Endothelial cell of umbilical vein (primary cell): ENCODE measurements at regions not wholly inside any gene's neighbourhood (a gene's known extent, or its start where the extent isn't known, plus 50 kb on each side); places are given as distances from the start of the nearest gene placed in this dataset.

Experiments used
- BruUV-seq: library from RNA; stranded (reverse); fragments of 400-500 nt; replicated peaks from 2 replicates; lab custom pipeline; 2021; lab: Mats Ljungman, UMichigan
- CTCF ChIA-PET: fragments of 300-600, 350-600 bp; sonication (Branson Sonifier 250); formaldehyde crosslinking; loops from one replicate; lab custom pipeline; 2021; ENCODE audit warnings: antibody characterized with exemption, inconsistent platforms; lab: Charles Lee
- POLR2A ChIA-PET: fragments of 300-600, 350-600 bp; sonication (Branson Sonifier 250); formaldehyde crosslinking; loops from one replicate; lab custom pipeline; 2021; ENCODE audit warnings: antibody characterized with exemption, inconsistent platforms; lab: Charles Lee
- DNase-seq: peaks from one replicate; pipeline ENCODE4 v3.0.0-alpha.2; 2011; ENCODE audit warnings: low read depth, low spot score
- FAIRE-seq: peaks from 2 replicates; lab custom pipeline; 2011; peaks lifted over from hg19 to GRCh38; lab: Jason Lieb, UNC
- H2AFZ ChIP-seq: 2 replicates; pipeline ENCODE4 v1.6.0; 2012; ENCODE audit warnings: low read depth, low read length, control low read depth, inconsistent platforms
- H3K27ac ChIP-seq: 2 replicates; pipeline ENCODE4 v1.5.1; 2011; ENCODE audit warnings: low read depth, mild to moderate bottlenecking, control low read depth, low read length, moderate library complexity; ENCODE audit not compliant: insufficient read depth
- H3K27me3 ChIP-seq, 2 experiments: 2 replicates each; pipeline versions ENCODE4 v1.6.0 to v1.6.1; 2011; ENCODE audit warnings: low read length in 2 of 2, mixed read lengths in 1 of 2; ENCODE audit not compliant: control insufficient read depth in 2 of 2, insufficient read depth in 2 of 2
- H3K36me3 ChIP-seq, 2 experiments: 2 replicates in 1 of 2; 3 replicates in 1 of 2; pipeline ENCODE4 v1.5.1; 2011; ENCODE audit warnings: low read length in 2 of 2, mild to moderate bottlenecking in 1 of 2, moderate library complexity in 1 of 2; ENCODE audit not compliant: control insufficient read depth in 2 of 2, insufficient read depth in 2 of 2; ENCODE audit errors: extremely low read depth in 1 of 2
- H3K4me1 ChIP-seq: 3 replicates; pipeline ENCODE4 v1.5.1; 2011; ENCODE audit warnings: mild to moderate bottlenecking, low read length; ENCODE audit not compliant: control insufficient read depth, insufficient read depth; ENCODE audit errors: extremely low read depth
- H3K4me2 ChIP-seq: 2 replicates; pipeline ENCODE4 v1.6.1; 2011; ENCODE audit warnings: low read length, control low read depth, mixed read lengths; ENCODE audit not compliant: insufficient read depth
- H3K4me3 ChIP-seq, 3 experiments: fragments of 200-600 bp in 1 of 3; sonication (generic), shearing (Covaris generic) in 1 of 3; replicated peaks in 1 of 3; 2 replicates each; pipeline ENCODE4 v1.5.1; 2011 to 2016; ENCODE audit warnings: control low read depth in 3 of 3, low read length in 3 of 3, mild to moderate bottlenecking in 2 of 3, inconsistent platforms in 1 of 3, low read depth in 1 of 3, moderate library complexity in 1 of 3; ENCODE audit not compliant: insufficient read depth in 1 of 3
- H3K79me2 ChIP-seq: 2 replicates; pipeline ENCODE4 v1.6.0; 2012; ENCODE audit warnings: low read length, inconsistent platforms; ENCODE audit not compliant: control insufficient read depth, insufficient read depth
- H3K9ac ChIP-seq: replicated peaks from 2 replicates; pipeline ENCODE3; 2011; ENCODE audit warnings: low read length, control low read depth; ENCODE audit not compliant: insufficient read depth; ENCODE audit errors: extremely low read depth
- H3K9me1 ChIP-seq: replicated peaks from 3 replicates; pipeline ENCODE4 v1.6.0; 2011; ENCODE audit warnings: mild to moderate bottlenecking, low read length; ENCODE audit not compliant: control insufficient read depth, insufficient read depth; ENCODE audit errors: extremely low read depth
- H3K9me3 ChIP-seq: replicated peaks from 2 replicates; pipeline ENCODE4 v1.5.1; 2012; ENCODE audit warnings: low read length, inconsistent platforms; ENCODE audit not compliant: control insufficient read depth, insufficient read depth
- H4K20me1 ChIP-seq: replicated peaks from 2 replicates; pipeline ENCODE3; 2011; ENCODE audit warnings: mild to moderate bottlenecking, low read length; ENCODE audit not compliant: control insufficient read depth, insufficient read depth; ENCODE audit errors: extremely low read depth
- CTCF ChIP-seq, 2 donors: IDR thresholded peaks; 1 replicate in 1 of 2; 2 replicates in 1 of 2; pipeline ENCODE4 v1.5.1; 2011; ENCODE audit warnings: low read length in 2 of 2, mild to moderate bottlenecking in 2 of 2, moderate library complexity in 2 of 2, control low read depth in 1 of 2, inconsistent platforms in 1 of 2, low read depth in 1 of 2; ENCODE audit not compliant: insufficient read depth in 1 of 2; ENCODE audit errors: extremely low read depth in 1 of 2
- EZH2 ChIP-seq: IDR thresholded peaks from 2 replicates; pipeline ENCODE4 v1.6.1; 2012; ENCODE audit warnings: borderline replicate concordance, low read depth, mild to moderate bottlenecking, moderate library complexity, low read length, inconsistent platforms; ENCODE audit not compliant: severe bottlenecking
- FOS ChIP-seq: IDR thresholded peaks from 2 replicates; pipeline ENCODE4 v1.6.1; 2011; ENCODE audit warnings: mild to moderate bottlenecking, low read length, moderate library complexity, borderline replicate concordance; ENCODE audit not compliant: insufficient read depth
- MAX ChIP-seq: IDR thresholded peaks from 2 replicates; pipeline ENCODE4 v1.6.1; 2011; ENCODE audit not compliant: insufficient read depth, insufficient read length
- MYC ChIP-seq: IDR thresholded peaks from one replicate; pipeline ENCODE4 v1.6.1; 2011; ENCODE audit warnings: mild to moderate bottlenecking, low read depth, low read length
- POLR2A ChIP-seq: IDR thresholded peaks from 2 replicates; pipeline ENCODE4 v1.6.1; 2012; ENCODE audit warnings: low read depth, mild to moderate bottlenecking, control low read depth, low read length
- dilution Hi-C: fragments of 300-500 bp; cut with MboI; formaldehyde crosslinking; loops from one replicate; pipeline ENCODE4 v1.15.0; 2019; ENCODE audit warnings: low sequenced_read_pairs; ENCODE audit not compliant: extremely low pct_ligation_motif_present
- intact Hi-C: fragments of 100-400 bp; cut with micrococcal nuclease; formaldehyde crosslinking; loops from one replicate; pipeline ENCODE4 v1.10.0; 2022

- H3K4me2 ChIP-seq: no peak overlapping the region
- dilution Hi-C loops (no loop called here), intact Hi-C loops (no loop called here)
- H3K9ac ChIP-seq: no peak overlapping the region
- no peaks in the 10 kb centered on the region for H4K20me1 ChIP-seq
- H3K4me1 ChIP-seq: no peaks in the 10 kb centered on the region
- no peak for TF ChIP-seq FOS
- no peak for TF ChIP-seq EZH2
- H3K27me3 ChIP-seq: no peaks in the 10 kb centered on the region
- POLR2A ChIA-PET: no interaction called here
- no peak overlapping the region for H3K4me3 ChIP-seq
- H3K36me3 ChIP-seq: no peaks in the 10 kb centered on the region
- H3K27ac ChIP-seq: no peak overlapping the region
- peaks cover 5% of the 10 kb centered on the region for H3K9me3 ChIP-seq
- no peaks in the 10 kb centered on the region for H3K9me1 ChIP-seq
- H3K79me2 ChIP-seq: no peaks in the 10 kb centered on the region
- BruUV-seq: no TSS peak
- no peak overlapping the region for H2AFZ ChIP-seq
- CTCF ChIA-PET: no interaction called here
- DNase-seq: no peak
- FAIRE-seq: no peak
Observed at GRCh38 chr14:48857366-48857765, 728.8 kb downstream of the RPS29 start.

- FAIRE-seq: no peak
- no peak for TF ChIP-seq EZH2
- no peak for TF ChIP-seq FOS
- no peak for TF ChIP-seq MAX
- TF ChIP-seq MYC: no peak
- TF ChIP-seq CTCF (IDR thresholded peaks at IDR 0.05; ENCODE audit: extremely low read depth in 1 of 2, insufficient read depth in 1 of 2, low read depth in 1 of 2, low read length in 2 of 2): no peak
- TF ChIP-seq POLR2A: no peak
Observed at GRCh38 chr14:48853159-48853558, 733.0 kb downstream of the RPS29 start.

More at GRCh38 chr14:48853159-48853558, 733.0 kb downstream of the RPS29 start:
- no peaks in the 10 kb centered on the region for H3K36me3 ChIP-seq
- intact Hi-C loops (no loop called here), dilution Hi-C loops (no loop called here)
- no peaks in the 10 kb centered on the region for H3K9me1 ChIP-seq
- ChIA-PET CTCF (no interaction called here), POLR2A (no interaction called here)
- no peak for DNase-seq
- H3K27me3 ChIP-seq: no peaks in the 10 kb centered on the region
- no peak overlapping the region for H3K4me2 ChIP-seq
- no peaks in the 10 kb centered on the region for H3K79me2 ChIP-seq
- H2AFZ ChIP-seq: no peak overlapping the region
- no peak overlapping the region for H3K27ac ChIP-seq
- no peak overlapping the region for H3K4me3 ChIP-seq
- H3K4me1 ChIP-seq: no peaks in the 10 kb centered on the region
- no TSS peak for BruUV-seq
- no peaks in the 10 kb centered on the region for H4K20me1 ChIP-seq
- H3K9ac ChIP-seq: no peak overlapping the region
- H3K9me3 ChIP-seq: peaks cover 5% of the 10 kb centered on the region
